ENCODE measurements at regions not wholly inside any gene's neighbourhood (a gene's known extent, or its start where the extent isn't known, plus 50 kb on each side); places are given as distances from the start of the nearest gene placed in this dataset.

- DNase-seq (ENCODE audit: low read depth): no peak
Observed at GRCh38 chr12:53838978-53839377, 87.2 kb upstream of the CISTR start.

- DNase-seq (ENCODE audit: low read depth): no peak
Observed at GRCh38 chr12:53840316-53840715, 88.5 kb upstream of the CISTR start.

GRCh38 chr12:53842686-53843085 lies 90.9 kb upstream of the CISTR start:
- no peak for DNase-seq (ENCODE audit: low read depth)

GRCh38 chr12:53843545-53843944 lies 91.8 kb upstream of the CISTR start:
- no peak for DNase-seq (ENCODE audit: low read depth)

- peak; percentile 87 for DNase-seq (ENCODE audit: low read depth)
Observed at GRCh38 chr12:53844994-53845844, 93.4 kb upstream of the HOXC13 start.

GRCh38 chr12:53845932-53846331 lies 92.7 kb upstream of the HOXC13 start:
- no peak for DNase-seq (ENCODE audit: low read depth)

- DNase-seq (ENCODE audit: low read depth): no peak
Observed at GRCh38 chr12:53849113-53849512, 89.5 kb upstream of the HOXC13 start.

GRCh38 chr12:53849656-53850055 lies 89.0 kb upstream of the HOXC13 start:
- no peak for DNase-seq (ENCODE audit: low read depth)

GRCh38 chr12:53852061-53852460 lies 86.6 kb upstream of the HOXC13 start:
- DNase-seq (ENCODE audit: low read depth): no peak

GRCh38 chr12:53852992-53853391 lies 85.6 kb upstream of the HOXC13 start:
- DNase-seq (ENCODE audit: low read depth): no peak

GRCh38 chr12:53854701-53855316 lies 83.8 kb upstream of the HOXC13 start:
- no peak for DNase-seq (ENCODE audit: low read depth)

- no peak for DNase-seq (ENCODE audit: low read depth)
Observed at GRCh38 chr12:53856132-53856531, 82.5 kb upstream of the HOXC13 start.

GRCh38 chr12:53857666-53858065 lies 81.0 kb upstream of the HOXC13 start:
- DNase-seq (ENCODE audit: low read depth): no peak

GRCh38 chr12:53860426-53861345 lies 77.9 kb upstream of the HOXC13 start:
- DNase-seq (ENCODE audit: low read depth): peak; percentile 32

- DNase-seq (ENCODE audit: low read depth): no peak
Observed at GRCh38 chr12:53862206-53862605, 76.4 kb upstream of the HOXC13 start.

GRCh38 chr12:53862831-53863230 lies 75.8 kb upstream of the HOXC13 start:
- DNase-seq (ENCODE audit: low read depth): peak; percentile 63

GRCh38 chr12:53866727-53867126 lies 71.9 kb upstream of the HOXC13 start:
- DNase-seq (ENCODE audit: low read depth): no peak

- DNase-seq (ENCODE audit: low read depth): peak; percentile 54
Observed at GRCh38 chr12:53867216-53868012, 71.2 kb upstream of the HOXC13 start.

GRCh38 chr12:53868511-53868986 lies 70.1 kb upstream of the HOXC13 start:
- peak; percentile 11 for DNase-seq (ENCODE audit: low read depth)

GRCh38 chr12:53869500-53869899 lies 69.1 kb upstream of the HOXC13 start:
- peak; percentile 13 for DNase-seq (ENCODE audit: low read depth)

- peak; percentile 13 for DNase-seq (ENCODE audit: low read depth)
Observed at GRCh38 chr12:53870117-53870516, 68.5 kb upstream of the HOXC13 start.

GRCh38 chr12:53871367-53871766 lies 67.3 kb upstream of the HOXC13 start:
- no peak for DNase-seq (ENCODE audit: low read depth)
